HG02759 (cell line): ENCODE measurements at regions not wholly inside any gene's neighbourhood (a gene's known extent, or its start where the extent isn't known, plus 50 kb on each side); places are given as distances from the start of the nearest gene placed in this dataset.

Experiments used
- ATAC-seq: cut with Tn5 transposase; IDR thresholded peaks from one replicate; pipeline ENCODE4 v1.9.1; 2021; ENCODE audit warnings: mild to moderate bottlenecking, moderate library complexity; ENCODE audit not compliant: unreplicated experiment

DNA sequence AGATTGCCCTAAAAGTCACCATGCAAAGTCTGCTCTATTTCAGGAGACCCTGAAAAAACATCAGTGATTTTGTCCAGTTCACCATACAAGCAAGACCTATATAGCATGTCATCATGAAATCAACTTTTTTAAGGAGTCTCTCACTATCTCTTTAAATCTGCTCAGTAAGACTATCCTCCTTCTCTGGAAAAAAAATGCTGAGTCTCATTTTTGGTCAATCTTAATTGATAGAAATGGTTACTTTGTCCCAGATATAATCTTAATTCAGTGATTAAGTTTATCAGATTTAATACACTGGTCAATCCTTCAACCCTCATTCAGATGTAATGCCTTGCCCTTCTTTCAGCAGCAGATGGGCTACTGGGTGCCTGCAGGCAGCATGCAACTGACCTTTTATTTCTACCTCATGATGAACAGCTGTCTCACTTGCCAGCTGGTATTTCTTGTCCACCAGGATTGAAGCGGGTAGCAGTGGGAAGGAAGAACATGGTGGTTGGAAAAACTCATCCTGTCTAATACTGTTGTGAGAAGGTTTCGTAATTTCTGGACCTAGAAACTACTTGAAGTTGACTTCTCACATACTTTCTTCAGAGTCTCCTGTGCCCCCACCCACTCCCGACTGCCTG is 375.3 kb downstream of the DNAH5 start:
- ATAC-seq = no peak

DNA sequence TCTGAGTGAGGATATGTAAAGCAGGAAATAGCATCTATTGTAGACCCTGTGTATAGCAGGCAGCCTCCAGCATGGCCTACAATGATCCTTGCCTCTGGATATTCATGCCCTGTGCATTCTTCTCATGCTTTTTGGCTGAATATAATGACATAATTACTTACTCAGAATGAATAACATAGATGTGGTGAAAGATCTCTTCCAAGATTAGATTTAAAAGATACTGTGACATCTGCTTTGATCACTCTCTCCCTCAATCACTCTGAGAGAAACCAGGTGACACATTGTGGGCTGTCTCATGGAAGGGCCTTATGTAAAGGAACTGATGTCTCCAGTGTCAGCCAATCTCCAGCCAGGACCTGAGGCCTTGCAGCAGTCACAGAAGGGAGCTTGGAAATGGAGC is 376.7 kb downstream of the DNAH5 start:
- no peak for ATAC-seq

DNA sequence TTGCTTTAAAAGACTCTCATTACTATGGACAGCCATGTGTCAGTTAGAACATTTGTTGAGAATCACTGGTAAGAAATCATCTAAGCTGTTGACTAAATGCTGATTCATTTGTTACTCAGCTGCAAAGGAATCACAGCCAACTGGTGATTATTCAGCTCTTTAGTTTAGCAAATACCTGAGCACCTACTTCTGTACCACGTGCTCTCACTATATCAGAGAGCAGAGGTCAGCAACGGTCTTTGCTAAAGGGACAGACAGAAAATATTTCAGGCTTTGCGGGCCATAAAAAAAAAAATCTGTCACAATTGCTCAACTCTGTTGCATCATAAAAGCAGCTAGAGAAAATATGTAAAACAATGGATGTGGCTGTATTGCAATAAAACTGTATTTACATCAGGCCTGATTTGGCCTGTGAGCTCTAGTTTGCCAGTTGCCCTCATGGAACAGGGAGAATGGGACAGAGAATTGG is 377.6 kb downstream of the DNAH5 start:
- ATAC-seq = no peak

DNA sequence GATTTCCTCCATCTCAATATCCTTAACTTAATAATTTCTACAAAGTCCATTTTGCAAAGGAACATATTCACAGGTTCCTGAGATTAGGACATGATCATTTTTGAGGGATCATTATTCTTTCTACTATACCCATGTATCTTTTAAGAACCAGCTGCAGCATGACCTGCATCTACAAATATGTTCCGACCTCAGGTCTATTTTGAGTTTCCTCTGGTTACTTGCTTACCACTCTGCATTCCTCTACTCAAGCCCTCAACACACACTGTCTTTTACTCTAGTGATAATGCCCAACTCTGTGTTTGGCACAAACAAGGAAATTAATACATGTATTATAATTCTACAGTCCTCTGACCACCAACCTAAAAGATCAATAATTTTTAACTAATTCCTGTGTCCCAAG is 386.1 kb downstream of the DNAH5 start:
- ATAC-seq = no peak

DNA sequence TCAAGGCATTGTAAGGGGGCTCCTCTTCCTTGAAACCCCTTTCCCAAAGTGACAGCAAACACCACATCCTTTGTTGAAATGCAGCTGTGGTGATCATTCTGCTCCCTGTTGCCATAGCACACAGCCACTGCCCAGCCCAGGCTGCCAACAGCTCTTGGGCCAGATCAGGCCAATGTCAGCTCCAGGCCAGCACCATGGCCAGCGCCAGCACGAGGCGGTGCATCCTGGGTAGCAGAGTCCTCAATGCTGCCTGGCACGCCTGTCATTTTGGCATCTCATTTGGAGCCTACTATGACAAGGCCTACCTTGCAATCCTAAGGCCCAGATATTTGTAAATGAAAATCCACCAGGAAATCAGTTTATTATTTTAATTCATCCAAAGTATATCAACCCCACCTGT is 390.6 kb downstream of the DNAH5 start:
- ATAC-seq = no peak

DNA sequence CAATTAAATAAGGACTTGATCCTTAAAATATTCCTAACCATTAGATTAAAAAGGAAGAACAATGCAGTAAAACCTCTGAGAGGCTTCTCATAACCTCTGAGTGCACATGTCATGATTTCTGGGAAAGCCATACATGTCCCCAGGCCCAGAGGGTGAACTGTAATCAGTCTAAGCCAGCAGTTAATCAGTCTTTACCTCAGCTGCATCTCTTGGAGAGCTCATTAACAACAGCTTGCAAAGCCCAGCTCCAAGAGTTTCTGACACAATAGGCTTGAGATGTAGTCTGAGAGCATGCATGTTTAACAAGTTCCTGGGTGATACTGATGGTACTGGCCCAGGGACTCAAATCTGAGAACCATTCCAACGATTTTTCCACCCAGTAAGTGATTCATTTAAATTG is 392.1 kb downstream of the DNAH5 start:
- ATAC-seq = no peak

DNA sequence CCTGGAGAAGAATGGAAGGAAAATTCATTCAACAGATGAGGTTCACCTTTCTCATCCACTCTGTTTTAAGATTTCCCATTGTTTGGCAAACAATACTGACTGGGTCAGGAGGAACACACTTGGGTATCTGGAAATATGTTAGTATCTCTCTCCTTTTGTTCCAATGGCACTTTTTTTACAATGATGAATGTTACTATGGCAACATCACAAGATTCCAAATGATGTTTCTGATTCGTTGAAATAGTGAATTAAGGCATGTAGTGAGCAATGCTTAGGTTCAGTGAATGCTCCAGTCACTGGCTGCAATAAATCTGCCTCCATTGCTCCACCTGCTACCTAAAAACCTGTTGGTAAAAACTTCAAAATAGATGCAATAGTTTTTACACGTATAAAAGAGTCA is 392.8 kb downstream of the DNAH5 start:
- no peak for ATAC-seq

DNA sequence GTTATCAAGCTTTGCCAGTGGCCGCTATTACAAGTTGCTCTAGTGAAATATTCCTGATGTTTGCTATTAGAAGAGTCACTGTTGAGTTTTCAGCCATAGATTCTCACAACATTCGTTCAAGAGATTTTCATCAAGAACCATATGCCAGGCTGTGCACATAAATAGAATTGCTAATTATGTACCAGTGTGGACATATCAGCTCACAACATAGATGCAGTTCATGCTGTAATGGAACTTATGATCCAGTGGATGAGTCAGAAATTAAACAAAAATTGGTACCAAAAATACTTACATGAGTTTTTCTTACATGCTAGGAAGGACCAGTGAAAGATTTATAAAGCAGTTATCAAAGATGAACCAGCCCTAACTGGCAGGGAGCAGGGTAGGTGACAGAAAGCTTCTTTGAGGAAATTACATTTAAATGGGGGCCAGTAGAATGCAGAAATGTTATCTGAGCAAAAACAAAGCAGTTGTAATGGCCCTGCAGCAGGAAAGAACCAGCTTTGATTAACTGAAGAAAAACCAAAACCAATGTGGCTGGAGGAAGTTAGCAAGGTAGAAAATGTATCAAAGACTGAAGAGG is 404.2 kb downstream of the DNAH5 start:
- ATAC-seq = no peak

DNA sequence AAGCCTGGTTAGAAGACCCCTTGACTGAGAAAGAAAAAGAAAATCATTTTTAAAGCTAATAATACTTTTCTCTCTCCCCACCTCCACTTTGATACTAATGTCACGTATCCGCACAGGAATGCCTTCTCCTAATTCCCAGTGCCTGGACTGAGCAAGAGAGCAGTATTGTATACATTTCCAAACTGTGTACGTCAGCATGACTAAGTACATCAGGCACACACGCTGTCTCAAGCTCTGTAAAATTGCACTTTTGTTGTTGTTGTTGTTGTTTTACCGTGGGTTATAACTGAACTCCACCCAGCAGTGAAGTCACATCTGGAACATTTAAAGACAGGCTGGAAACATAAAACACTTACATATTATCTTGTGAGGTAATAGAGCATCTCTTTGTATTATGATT is 407.6 kb downstream of the DNAH5 start:
- no peak for ATAC-seq

DNA sequence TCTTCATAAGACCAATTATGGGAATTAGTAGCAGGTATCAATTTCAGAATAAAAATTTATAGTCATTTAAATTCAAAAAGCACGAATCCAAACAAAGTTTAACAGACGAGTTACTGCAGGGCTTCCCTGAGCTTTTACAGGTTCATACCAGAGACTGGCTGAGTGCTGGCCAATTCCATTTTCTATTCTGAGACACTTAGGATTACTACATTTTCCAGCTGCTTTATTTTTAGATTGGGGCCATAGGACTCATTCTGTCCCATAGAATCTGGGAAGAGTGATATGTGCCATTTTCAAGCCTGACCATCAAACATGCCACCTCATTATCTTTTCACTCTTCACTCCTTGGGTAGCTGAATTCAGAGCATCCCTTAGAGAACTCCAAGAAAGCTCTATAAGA is 410.7 kb downstream of the DNAH5 start:
- ATAC-seq = no peak

DNA sequence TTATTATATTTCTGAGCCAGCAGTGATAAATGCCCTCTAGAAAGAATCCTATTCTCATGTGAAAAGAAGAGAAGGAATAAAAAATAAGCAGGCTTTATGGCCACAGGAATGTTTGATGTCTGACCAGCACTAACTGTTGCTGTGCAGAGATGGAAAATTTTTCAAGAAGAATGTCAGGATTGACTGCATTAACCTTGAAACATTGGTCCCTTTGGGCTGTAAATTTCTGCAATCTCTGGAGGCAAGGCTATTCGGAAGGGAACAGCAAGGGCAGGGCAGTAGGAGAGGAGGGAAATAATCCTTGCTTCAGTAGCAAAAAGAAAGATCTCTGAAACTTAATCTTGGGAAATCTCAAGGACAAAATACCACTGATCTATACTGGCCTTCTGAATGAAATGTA is 415.2 kb downstream of the DNAH5 start:
- no peak for ATAC-seq

DNA sequence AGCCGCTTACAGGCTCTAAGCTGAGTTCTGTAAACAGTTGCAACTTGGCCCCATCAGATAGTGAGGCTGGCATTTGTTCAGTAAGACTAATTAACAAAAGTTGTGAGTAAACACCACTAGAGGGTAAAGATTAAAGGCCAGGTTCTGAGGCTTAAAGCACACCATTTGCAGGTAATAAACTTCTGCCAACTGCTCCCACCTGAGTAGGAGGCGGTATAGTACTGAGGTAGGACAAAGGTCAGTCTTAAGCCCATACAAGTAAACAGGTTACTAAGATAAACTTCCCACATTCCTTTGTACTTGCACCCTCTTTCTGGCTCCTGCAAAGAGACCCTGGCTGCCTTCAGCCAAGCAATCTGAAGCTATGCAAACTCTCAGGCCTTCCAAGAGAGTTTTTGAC is 419.6 kb downstream of the DNAH5 start:
- ATAC-seq = no peak

DNA sequence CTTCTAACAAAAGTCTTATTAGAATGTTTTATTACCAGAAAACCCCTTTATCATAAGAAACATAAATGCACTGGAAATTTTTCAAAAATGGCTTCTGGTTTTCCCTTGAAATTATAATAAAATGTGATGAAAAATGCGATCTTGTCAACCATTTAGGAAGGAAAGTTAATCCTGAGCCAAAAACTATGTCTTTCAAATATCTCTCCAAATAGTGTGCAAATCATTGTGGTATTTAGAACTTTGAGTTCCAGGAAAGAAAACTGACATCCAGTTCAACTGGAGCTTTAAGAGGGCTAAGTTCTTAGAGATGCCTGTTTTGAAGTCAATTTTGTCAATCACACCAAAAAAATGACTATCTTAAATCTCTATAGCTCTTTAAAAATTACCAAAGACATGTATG is 425.4 kb downstream of the DNAH5 start:
- no peak for ATAC-seq

DNA sequence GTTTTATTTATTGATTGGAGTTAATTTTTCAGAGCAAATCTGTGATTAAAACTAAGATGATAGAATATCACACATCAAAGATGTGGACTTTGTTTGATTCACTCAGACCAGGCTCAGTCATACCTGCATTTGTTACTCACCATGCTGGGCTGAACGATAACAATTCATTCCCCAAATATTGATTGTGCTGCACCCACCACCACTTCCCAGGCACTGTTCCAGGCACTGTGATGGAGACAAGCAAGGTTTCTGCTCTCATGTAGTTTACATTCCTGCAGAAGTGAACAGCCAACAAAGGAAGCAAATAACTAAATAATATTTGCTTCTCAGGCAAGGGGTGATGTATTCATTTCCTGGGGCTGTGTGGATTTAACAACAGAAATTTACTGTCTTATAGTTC is 428.3 kb downstream of the DNAH5 start:
- no peak for ATAC-seq

DNA sequence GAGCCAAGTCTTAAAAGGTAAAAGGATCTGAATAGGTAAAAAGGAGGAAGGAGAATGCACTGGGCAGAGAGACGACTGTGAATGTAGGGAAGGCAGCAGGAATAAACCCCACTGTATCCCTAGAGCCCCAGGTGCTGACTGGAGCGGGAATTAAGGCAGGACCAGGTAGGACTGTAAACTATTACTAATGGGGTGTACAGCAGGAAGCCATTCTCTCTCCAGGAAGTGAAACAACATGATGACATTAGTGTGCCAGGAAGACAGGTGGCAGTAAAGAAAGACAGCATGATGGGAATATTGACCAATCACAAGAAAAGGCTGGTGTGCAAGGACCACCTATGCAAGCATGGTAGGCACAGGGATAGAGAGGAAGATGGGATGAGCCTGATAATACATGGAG is 433.0 kb downstream of the DNAH5 start:
- no peak for ATAC-seq

DNA sequence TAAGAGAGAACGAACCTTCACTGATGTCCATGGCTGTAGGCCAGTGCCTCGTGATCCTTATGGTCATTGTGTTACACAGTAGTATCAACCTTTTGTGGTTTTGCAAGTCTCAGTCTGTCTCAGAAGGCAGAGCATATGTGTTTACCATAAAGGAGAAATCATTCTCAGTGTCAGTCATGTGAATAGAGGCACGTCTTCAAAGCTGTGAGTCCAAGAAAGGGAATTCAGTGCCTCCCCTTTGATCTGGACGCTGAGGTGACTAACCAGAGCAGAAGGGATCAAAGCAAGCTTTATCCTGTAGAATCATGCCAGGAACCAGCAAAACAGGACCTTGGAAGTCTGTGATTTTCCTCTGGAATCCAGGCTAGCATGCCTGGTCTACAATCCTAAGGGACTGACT is 433.9 kb downstream of the DNAH5 start:
- ATAC-seq = no peak

DNA sequence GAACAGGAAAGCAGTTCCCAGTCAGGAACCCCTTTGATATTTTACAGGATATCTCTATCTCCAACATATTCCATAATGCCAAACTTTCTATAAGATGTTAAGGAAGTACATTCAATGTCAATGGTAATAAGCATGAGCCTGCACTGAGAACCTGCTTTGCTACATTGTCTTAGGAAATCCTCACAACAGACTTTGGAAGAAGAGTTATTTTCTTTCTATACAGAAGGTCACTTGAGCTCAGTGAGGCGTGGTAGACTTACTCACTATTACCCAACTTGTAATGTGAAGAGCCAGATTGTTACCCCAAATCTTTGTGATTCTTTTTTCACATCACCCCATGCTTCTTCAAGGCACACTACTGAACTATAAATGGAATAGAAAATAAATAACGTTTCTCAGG is 435.9 kb downstream of the DNAH5 start:
- ATAC-seq = no peak

DNA sequence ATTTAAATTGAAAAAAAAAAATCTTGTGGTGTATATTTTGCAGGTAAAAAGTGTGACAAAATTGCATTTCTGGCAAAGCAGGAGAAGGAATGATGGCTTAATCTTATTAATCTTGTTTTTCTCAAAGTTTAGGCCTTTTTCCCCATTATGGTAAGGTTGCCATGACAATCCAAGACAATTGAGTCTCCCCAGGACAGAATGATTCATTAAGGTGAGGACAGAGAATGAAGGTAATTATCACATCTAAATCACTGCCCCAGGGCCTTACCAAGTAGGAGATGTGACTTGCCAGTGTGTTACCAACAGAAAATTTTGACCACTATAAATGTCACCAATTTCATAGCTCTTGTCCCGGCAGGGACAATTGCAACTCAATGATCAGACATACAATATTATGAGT is 439.2 kb downstream of the DNAH5 start:
- no peak for ATAC-seq

DNA sequence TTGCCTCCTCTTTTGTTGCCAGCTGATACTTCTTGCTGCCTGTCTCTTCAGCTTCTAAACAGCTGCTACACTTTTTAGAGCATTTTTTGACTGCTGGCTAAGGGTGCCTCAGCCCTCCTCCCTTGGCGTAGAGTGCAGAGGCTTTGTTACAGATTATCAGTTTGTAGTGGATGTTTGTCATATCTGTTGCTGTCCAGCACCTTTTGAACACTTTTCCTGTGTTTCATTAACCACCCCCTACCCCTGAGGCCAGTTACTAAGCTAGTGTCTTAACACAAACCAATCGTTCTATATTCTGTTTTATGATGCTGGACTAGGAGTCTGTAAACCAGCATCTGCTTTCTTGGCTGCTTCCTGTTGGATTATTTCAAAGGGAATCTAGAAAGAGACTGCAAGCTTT is 441.5 kb downstream of the DNAH5 start:
- ATAC-seq = no peak

DNA sequence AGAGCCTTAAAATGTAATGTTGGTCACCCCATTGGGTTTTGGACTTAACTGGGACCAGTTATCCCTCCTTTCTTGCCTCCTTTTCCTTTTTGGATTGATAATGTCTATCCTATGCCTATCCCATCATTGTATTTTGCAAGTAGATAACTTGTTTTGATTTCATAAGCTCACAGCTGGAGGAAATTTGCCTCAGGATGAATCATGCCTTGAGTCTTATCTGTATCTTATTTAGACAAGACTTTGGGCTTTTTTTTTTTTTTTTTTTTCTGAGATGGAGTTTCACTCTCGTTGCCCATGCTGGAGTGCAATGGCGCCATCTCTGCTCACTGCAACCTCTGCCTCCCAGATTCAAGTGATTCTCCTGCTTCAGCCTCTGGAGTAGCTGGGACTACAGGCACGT is 443.3 kb downstream of the DNAH5 start:
- no peak for ATAC-seq

DNA sequence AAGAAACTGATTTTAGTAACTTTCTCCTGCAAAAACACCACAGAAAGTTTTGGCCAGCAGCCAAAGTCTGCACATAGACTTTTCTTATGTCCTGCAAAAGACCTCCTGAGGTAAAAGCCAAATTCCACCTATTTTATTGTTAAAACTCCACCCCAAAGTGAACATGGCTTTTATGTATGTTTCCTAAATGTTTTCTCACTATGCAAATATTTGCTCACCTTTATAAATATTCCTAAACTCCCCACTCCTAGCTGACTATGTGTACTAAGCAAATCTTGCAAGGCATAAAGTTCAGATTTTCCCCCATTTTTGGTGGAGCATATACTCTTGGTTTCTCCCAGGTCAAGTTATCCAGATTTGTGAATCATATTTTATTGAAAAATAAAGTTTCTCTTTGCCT is 446.2 kb downstream of the DNAH5 start:
- no peak for ATAC-seq

DNA sequence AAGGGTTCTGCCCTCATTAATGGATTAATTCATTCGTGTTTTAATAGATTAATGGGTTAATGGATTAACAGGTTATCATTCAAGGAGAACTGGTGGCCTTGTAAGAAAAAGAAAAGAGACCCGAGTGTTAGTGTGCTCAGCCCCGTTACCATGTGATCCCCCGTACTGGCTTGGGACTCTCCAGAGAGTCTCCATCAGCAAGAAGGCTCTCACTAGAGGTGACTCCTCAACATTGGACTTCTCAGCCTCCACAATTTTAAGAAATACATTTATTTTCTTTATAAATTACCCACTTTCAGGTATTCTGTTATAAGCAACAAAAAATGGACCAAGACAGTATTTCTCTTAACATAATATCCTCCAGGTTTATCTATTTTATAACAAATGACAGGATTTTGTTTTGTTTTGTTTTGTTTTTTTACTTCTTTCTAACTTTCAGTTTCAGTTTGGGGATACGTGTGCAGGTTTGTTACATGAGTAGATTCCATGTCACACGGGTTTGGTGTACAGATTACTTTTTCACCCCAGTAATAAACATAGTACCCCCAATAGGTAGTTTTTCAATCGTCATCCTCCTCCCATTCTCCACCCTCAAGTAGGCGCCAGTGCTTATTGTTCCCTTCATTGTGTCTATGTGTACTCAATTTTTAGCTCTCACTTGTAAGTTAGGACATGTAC is 456.1 kb downstream of the DNAH5 start:
- ATAC-seq = no peak

DNA sequence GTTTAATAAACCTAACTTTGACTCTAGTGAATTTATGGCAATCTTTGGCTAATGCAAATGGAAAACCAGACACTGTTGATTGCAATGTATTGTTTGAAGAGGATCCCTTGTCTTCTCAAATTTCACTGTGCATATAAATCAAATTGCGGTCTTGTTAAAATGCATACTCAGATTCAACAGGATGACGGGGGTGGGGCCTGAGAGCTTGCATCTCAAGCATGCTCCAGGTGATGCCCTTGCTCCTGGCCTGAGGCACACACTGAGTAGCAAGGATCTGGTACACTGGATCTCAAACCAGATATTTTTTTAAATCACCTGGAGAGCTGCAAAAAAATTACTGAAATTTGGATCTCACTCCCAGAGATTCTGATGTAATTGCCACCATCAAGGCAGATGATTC is 463.7 kb downstream of the DNAH5 start:
- ATAC-seq = no peak
